HCT116 (cell line): ENCODE measurements at regions not wholly inside any gene's neighbourhood (a gene's known extent, or its start where the extent isn't known, plus 50 kb on each side); places are given as distances from the start of the nearest gene placed in this dataset.

Experiments
- ATAC-seq: fragments of 200-7000 bp; cut with Tn5 transposase; 2 replicates; pipeline ENCODE4 v1.9.1; 2020; ENCODE audit warnings: mild to moderate bottlenecking, moderate library complexity
- BruUV-seq: library from RNA; stranded (reverse); fragments of 400-500 nt; replicated peaks from 2 replicates; lab custom pipeline; 2021; lab: Mats Ljungman, UMichigan
- CTCF ChIA-PET: fragments of 300-600 bp; sonication (Branson Sonifier 250); formaldehyde crosslinking; loops from one replicate; lab custom pipeline; 2021; ENCODE audit warnings: antibody characterized with exemption; lab: Charles Lee
- POLR2A ChIA-PET: fragments of 300-600, 350-600 bp; sonication (Branson Sonifier 250); formaldehyde crosslinking; loops from one replicate; lab custom pipeline; 2021; ENCODE audit warnings: antibody characterized with exemption; lab: Charles Lee
- RAD21 ChIA-PET, 2 experiments: fragments of 300-600 bp; sonication (Branson Sonifier 250); formaldehyde crosslinking; loops; one replicate each; lab custom pipeline; 2023; ENCODE audit warnings: low total read pairs in 2 of 2; ENCODE audit not compliant: uncharacterized antibody in 2 of 2, unreplicated experiment in 2 of 2, low non-redundant PET in 1 of 2; lab: Charles Lee
- DNase-seq: peaks from one replicate; pipeline ENCODE4 v3.0.0-alpha.2; 2010; ENCODE audit warnings: low read depth, low spot score
- H2AFZ ChIP-seq: fragments of 200-600 bp; shearing (Covaris generic), sonication (generic); 2 replicates; pipeline ENCODE4 v1.6.1; 2017; ENCODE audit warnings: low read depth, mixed run types, mixed read lengths, antibody characterized with exemption, low read length; ENCODE audit not compliant: poor library complexity, severe bottlenecking
- H3K27ac ChIP-seq: 2 replicates; pipeline ENCODE4 v1.5.1; 2012; ENCODE audit warnings: low read depth, low read length
- H3K27me3 ChIP-seq: fragments of 200-600 bp; sonication (generic); 2 replicates; pipeline ENCODE4 v1.6.1; 2016; ENCODE audit warnings: mixed run types, low read length, mixed read lengths; ENCODE audit not compliant: insufficient read depth
- H3K36me3 ChIP-seq, 2 experiments: fragments of 200-500 bp in 1 of 2; fragments of 200-600 bp in 1 of 2; sonication (Bioruptor generic) in 1 of 2; sonication (generic) in 1 of 2; 2 replicates each; pipeline versions ENCODE4 v1.5.1 to v1.6.1; 2014 to 2016; ENCODE audit warnings: low read length in 2 of 2, inconsistent platforms in 1 of 2, mixed read lengths in 1 of 2, mixed run types in 1 of 2; ENCODE audit not compliant: insufficient read depth in 2 of 2, control insufficient read depth in 1 of 2
- H3K4me1 ChIP-seq, 2 experiments: fragments of 200-600 bp in 1 of 2; sonication (generic) in 1 of 2; 2 replicates each; pipeline versions ENCODE4 v1.5.1 to v1.6.1; 2012 to 2017; ENCODE audit warnings: low read length in 2 of 2, inconsistent platforms in 1 of 2, mild to moderate bottlenecking in 1 of 2, mixed read lengths in 1 of 2, mixed run types in 1 of 2, moderate library complexity in 1 of 2; ENCODE audit not compliant: insufficient read depth in 2 of 2, control insufficient read depth in 1 of 2
- H3K4me2 ChIP-seq: fragments of 200-600 bp; sonication (generic); 2 replicates; pipeline ENCODE4 v1.6.1; 2017; ENCODE audit warnings: mixed run types, low read length, mixed read lengths
- H3K4me3 ChIP-seq, 2 experiments: fragments of 200-600 bp in 1 of 2; sonication (generic) in 1 of 2; replicated peaks in 1 of 2; 2 replicates each; pipeline ENCODE4 v1.5.1; 2011 to 2016; ENCODE audit warnings: low read length in 2 of 2, control low read depth in 1 of 2, low read depth in 1 of 2, mild to moderate bottlenecking in 1 of 2, mixed read lengths in 1 of 2, mixed run types in 1 of 2
- H3K79me2 ChIP-seq: fragments of 200-600 bp; sonication (generic); 2 replicates; pipeline ENCODE4 v1.6.1; 2017; ENCODE audit warnings: mild to moderate bottlenecking, mixed run types, low read length, moderate library complexity, mixed read lengths; ENCODE audit not compliant: insufficient read depth
- H3K9ac ChIP-seq: fragments of 200-600 bp; sonication (generic); 2 replicates; pipeline ENCODE4 v1.6.1; 2016; ENCODE audit warnings: low read length, mixed read lengths
- H3K9me2 ChIP-seq: fragments of 200-600 bp; sonication (generic), shearing (Covaris generic); 2 replicates; pipeline ENCODE4 v1.6.1; 2017; ENCODE audit warnings: mixed run types, mild to moderate bottlenecking, moderate library complexity; ENCODE audit not compliant: insufficient read depth
- H3K9me3 ChIP-seq, 2 experiments: fragments of 200-500 bp in 1 of 2; fragments of 200-600 bp in 1 of 2; sonication (Bioruptor generic) in 1 of 2; sonication (generic) in 1 of 2; 2 replicates each; pipeline ENCODE4 v1.6.1; 2014 to 2017; ENCODE audit warnings: low read length in 2 of 2, mixed read lengths in 2 of 2, inconsistent platforms in 1 of 2, low read depth in 1 of 2, mild to moderate bottlenecking in 1 of 2, mixed run types in 1 of 2, moderate library complexity in 1 of 2; ENCODE audit not compliant: control insufficient read depth in 1 of 2, insufficient read depth in 1 of 2
- H4K20me1 ChIP-seq: fragments of 200-600 bp; sonication (generic), shearing (Covaris generic); 2 replicates; pipeline ENCODE4 v1.6.1; 2017; ENCODE audit warnings: mixed run types, mild to moderate bottlenecking, moderate library complexity; ENCODE audit not compliant: insufficient read depth
- CBX3 ChIP-seq: IDR thresholded peaks from 2 replicates; pipeline ENCODE4 v1.6.1; 2012; ENCODE audit warnings: low read depth
- CEBPB ChIP-seq: IDR thresholded peaks from 2 replicates; pipeline ENCODE4 v1.6.1; 2012; ENCODE audit warnings: low read depth
- EGR1 ChIP-seq: IDR thresholded peaks from 2 replicates; pipeline ENCODE4 v1.6.1; 2012; ENCODE audit warnings: low read depth
- ELF1 ChIP-seq: IDR thresholded peaks from 2 replicates; pipeline ENCODE4 v1.6.1; 2012; ENCODE audit warnings: low read depth, borderline replicate concordance
- EZH2 ChIP-seq: fragments of 200-600 bp; sonication (generic); IDR thresholded peaks from 2 replicates; pipeline ENCODE4 v1.6.1; 2017; ENCODE audit warnings: antibody characterized with exemption, mixed run types
- EZH2phosphoT487 ChIP-seq: fragments of 200-600 bp; IDR thresholded peaks from 2 replicates; pipeline ENCODE4 v1.6.1; 2018; ENCODE audit warnings: antibody characterized with exemption, borderline replicate concordance
- FOSL1 ChIP-seq: IDR thresholded peaks from 2 replicates; pipeline ENCODE4 v1.6.1; 2012; ENCODE audit warnings: low read depth
- JUND ChIP-seq: IDR thresholded peaks from 2 replicates; pipeline ENCODE4 v1.6.1; 2012
- POLR2A ChIP-seq: IDR thresholded peaks from 2 replicates; pipeline ENCODE4 v1.7.0; 2011; ENCODE audit warnings: borderline replicate concordance; ENCODE audit not compliant: insufficient read depth, insufficient read length; ENCODE audit errors: extremely low read depth
- SIN3A ChIP-seq: IDR thresholded peaks from 2 replicates; pipeline ENCODE4 v1.6.1; 2012; ENCODE audit warnings: low read depth
- SP1 ChIP-seq: IDR thresholded peaks from 2 replicates; pipeline ENCODE4 v1.6.1; 2012; ENCODE audit warnings: low read depth
- SRF ChIP-seq: IDR thresholded peaks from 2 replicates; pipeline ENCODE4 v1.6.1; 2012; ENCODE audit warnings: low read depth
- TCF7L2 ChIP-seq: IDR thresholded peaks from 2 replicates; pipeline ENCODE4 v1.7.0; 2011; ENCODE audit warnings: borderline replicate concordance, inconsistent platforms; ENCODE audit not compliant: insufficient read depth, insufficient read length; ENCODE audit errors: extremely low read depth
- YY1 ChIP-seq: IDR thresholded peaks from 2 replicates; pipeline ENCODE4 v1.6.1; 2011; ENCODE audit warnings: low read length, low read depth, moderate library complexity, mild to moderate bottlenecking; ENCODE audit not compliant: insufficient replicate concordance; ENCODE audit errors: extremely low read depth
- ZNF274 ChIP-seq: fragments of 200-500 bp; sonication (Bioruptor generic); IDR thresholded peaks from 2 replicates; pipeline ENCODE4 v1.6.1; 2014; ENCODE audit warnings: mild to moderate bottlenecking, low read depth, low read length, inconsistent platforms
- intact Hi-C: fragments of 100-400 bp; cut with micrococcal nuclease; formaldehyde crosslinking; loops from 2 replicates; pipeline ENCODE4 v1.10.0; 2022
- TF ChIP-seq, protein P1 (sequence below): IDR thresholded peaks from 2 replicates; pipeline ENCODE4 v1.6.1; 2012
- TF ChIP-seq, protein P2 (sequence below): IDR thresholded peaks from 2 replicates; pipeline ENCODE4 v1.6.1; 2012; ENCODE audit warnings: low read depth
- TF ChIP-seq, protein P3 (sequence below): IDR thresholded peaks from 2 replicates; pipeline ENCODE4 v1.6.1; 2012
- TF ChIP-seq, protein P4 (sequence below): IDR thresholded peaks from 2 replicates; pipeline ENCODE4 v1.6.1; 2011; ENCODE audit warnings: mild to moderate bottlenecking, low read length, moderate library complexity; ENCODE audit not compliant: insufficient replicate concordance; ENCODE audit errors: extremely low read depth

DNA sequence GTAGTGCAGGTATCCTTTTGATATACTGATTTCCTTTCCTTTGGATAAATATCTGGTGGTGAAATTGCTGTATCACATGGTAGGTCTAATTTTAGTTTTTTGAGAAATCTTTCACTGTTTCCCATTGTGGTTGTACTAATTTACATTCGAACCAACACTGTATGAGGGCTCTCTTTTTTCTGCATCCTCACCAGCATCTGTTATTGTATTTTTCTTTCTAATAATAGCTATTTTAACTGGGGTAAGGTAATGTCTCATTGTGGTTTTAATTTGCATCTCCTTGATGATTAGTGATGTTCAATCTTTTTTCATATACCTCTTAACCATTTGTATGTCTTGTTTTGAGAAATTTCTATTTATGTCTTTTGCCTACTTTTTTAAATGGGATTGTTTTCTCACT, 335.4 kb upstream of the MTPN start:
- Histone ChIP-seq H3K27ac (no peak overlapping the region), H3K4me3 (no peak overlapping the region), H2AFZ (no peak overlapping the region), H3K9ac (no peak overlapping the region), H3K36me3 (no peaks in the 10 kb centered on the region)
- RAD21 ChIA-PET: no interaction called here
- no TSS peak for BruUV-seq
- TF ChIP-seq SIN3A (no peak), FOSL1 (no peak), ELF1 (no peak), JUND (no peak), SRF (no peak), EZH2 (no peak), SP1 (no peak), POLR2A (no peak), CBX3 (no peak), TCF7L2 (no peak), ZNF274 (no peak), YY1 (no peak), EZH2phosphoT487 (no peak), EGR1 (no peak), CEBPB (no peak)
- TF ChIP-seq, protein P1, sequence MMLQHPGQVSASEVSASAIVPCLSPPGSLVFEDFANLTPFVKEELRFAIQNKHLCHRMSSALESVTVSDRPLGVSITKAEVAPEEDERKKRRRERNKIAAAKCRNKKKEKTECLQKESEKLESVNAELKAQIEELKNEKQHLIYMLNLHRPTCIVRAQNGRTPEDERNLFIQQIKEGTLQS: no peak
- TF ChIP-seq, protein P2, sequence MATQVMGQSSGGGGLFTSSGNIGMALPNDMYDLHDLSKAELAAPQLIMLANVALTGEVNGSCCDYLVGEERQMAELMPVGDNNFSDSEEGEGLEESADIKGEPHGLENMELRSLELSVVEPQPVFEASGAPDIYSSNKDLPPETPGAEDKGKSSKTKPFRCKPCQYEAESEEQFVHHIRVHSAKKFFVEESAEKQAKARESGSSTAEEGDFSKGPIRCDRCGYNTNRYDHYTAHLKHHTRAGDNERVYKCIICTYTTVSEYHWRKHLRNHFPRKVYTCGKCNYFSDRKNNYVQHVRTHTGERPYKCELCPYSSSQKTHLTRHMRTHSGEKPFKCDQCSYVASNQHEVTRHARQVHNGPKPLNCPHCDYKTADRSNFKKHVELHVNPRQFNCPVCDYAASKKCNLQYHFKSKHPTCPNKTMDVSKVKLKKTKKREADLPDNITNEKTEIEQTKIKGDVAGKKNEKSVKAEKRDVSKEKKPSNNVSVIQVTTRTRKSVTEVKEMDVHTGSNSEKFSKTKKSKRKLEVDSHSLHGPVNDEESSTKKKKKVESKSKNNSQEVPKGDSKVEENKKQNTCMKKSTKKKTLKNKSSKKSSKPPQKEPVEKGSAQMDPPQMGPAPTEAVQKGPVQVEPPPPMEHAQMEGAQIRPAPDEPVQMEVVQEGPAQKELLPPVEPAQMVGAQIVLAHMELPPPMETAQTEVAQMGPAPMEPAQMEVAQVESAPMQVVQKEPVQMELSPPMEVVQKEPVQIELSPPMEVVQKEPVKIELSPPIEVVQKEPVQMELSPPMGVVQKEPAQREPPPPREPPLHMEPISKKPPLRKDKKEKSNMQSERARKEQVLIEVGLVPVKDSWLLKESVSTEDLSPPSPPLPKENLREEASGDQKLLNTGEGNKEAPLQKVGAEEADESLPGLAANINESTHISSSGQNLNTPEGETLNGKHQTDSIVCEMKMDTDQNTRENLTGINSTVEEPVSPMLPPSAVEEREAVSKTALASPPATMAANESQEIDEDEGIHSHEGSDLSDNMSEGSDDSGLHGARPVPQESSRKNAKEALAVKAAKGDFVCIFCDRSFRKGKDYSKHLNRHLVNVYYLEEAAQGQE: no peak
- TF ChIP-seq, protein P3, sequence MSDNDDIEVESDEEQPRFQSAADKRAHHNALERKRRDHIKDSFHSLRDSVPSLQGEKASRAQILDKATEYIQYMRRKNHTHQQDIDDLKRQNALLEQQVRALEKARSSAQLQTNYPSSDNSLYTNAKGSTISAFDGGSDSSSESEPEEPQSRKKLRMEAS: no peak
- TF ChIP-seq, protein P4, sequence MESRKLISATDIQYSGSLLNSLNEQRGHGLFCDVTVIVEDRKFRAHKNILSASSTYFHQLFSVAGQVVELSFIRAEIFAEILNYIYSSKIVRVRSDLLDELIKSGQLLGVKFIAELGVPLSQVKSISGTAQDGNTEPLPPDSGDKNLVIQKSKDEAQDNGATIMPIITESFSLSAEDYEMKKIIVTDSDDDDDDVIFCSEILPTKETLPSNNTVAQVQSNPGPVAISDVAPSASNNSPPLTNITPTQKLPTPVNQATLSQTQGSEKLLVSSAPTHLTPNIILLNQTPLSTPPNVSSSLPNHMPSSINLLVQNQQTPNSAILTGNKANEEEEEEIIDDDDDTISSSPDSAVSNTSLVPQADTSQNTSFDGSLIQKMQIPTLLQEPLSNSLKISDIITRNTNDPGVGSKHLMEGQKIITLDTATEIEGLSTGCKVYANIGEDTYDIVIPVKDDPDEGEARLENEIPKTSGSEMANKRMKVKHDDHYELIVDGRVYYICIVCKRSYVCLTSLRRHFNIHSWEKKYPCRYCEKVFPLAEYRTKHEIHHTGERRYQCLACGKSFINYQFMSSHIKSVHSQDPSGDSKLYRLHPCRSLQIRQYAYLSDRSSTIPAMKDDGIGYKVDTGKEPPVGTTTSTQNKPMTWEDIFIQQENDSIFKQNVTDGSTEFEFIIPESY: no peak
- TF ChIP-seq, all 23 proteins: peak for 0
- DNase-seq: no peak
- no peaks in the 10 kb centered on the region for H3K27me3 ChIP-seq
- POLR2A ChIA-PET: no interaction called here
- no peaks in the 10 kb centered on the region for H4K20me1 ChIP-seq
- CTCF ChIA-PET: no interaction called here
- H3K9me2 ChIP-seq: no peaks in the 10 kb centered on the region
- H3K4me2 ChIP-seq: no peak overlapping the region
- H3K79me2 ChIP-seq: no peaks in the 10 kb centered on the region
- ATAC-seq: no peak
- intact Hi-C loops: no loop called here
- no peaks in the 10 kb centered on the region for H3K9me3 ChIP-seq
- no peaks in the 10 kb centered on the region for H3K4me1 ChIP-seq
